ENCODE measurements at regions not wholly inside any gene's neighbourhood (a gene's known extent, or its start where the extent isn't known, plus 50 kb on each side); places are given as distances from the start of the nearest gene placed in this dataset.

DNA sequence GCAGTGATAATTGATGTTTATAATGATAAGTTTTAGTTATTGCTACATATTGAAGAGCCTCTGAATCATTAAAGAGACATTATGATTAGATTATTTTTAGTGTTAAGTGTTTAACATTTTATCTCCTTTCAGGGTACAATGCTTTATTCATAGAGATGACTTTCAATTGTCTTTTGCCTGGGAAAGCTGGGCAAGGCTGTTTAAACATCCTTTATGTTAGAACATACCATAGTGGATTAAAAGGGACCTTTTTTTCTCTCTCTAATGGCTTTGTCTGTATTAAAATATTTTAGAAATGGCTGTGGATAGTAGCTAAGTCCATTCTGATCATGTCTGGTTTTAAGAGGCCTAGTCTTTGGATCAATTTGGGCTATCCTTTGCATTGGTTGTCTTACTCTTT, 427.5 kb upstream of the MIS18BP1 start:
- DNase-seq = no peak
- Histone ChIP-seq H3K9me3 (no peaks in the 10 kb centered on the region), H4K20me1 (ENCODE audit: insufficient read depth) (no peaks in the 10 kb centered on the region), H2AFZ (ENCODE audit: low read depth) (0 out of 2 replicates have a peak overlapping the region, but pooled peaks have one; percentile 29), H3K27ac (ENCODE audit: low read depth in 2 of 2, low read length in 1 of 2) (peak overlapping the region in 1 of 2 experiments; percentile 38; a peak in 2 of 4 replicates), H3K9ac (no peak overlapping the region), H3K9me2 (no peaks in the 10 kb centered on the region), H3F3A (replicated peaks; ENCODE audit: insufficient read depth) (peaks cover 4% of the 10 kb centered on the region), H3K36me3 (replicated peaks in 1 of 2; ENCODE audit: control insufficient read depth in 1 of 2, insufficient read depth in 2 of 2, low read length in 1 of 2) (no peaks in the 10 kb centered on the region), H3K4me1 (ENCODE audit: control insufficient read depth in 1 of 2, insufficient read depth in 2 of 2, low read depth in 1 of 2, low read length in 1 of 2) (no peaks in the 10 kb centered on the region), H3K4me2 (no peak overlapping the region), H3K4me3 (ENCODE audit: low read depth in 2 of 2, low read length in 1 of 2) (no peak overlapping the region), H3K27me3 (ENCODE audit: insufficient read depth) (no peaks in the 10 kb centered on the region), H3K79me2 (ENCODE audit: insufficient read depth) (no peaks in the 10 kb centered on the region)
- TF ChIP-seq, protein P1, sequence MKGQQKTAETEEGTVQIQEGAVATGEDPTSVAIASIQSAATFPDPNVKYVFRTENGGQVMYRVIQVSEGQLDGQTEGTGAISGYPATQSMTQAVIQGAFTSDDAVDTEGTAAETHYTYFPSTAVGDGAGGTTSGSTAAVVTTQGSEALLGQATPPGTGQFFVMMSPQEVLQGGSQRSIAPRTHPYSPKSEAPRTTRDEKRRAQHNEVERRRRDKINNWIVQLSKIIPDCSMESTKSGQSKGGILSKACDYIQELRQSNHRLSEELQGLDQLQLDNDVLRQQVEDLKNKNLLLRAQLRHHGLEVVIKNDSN (IDR thresholded peaks at IDR 0.05; ENCODE audit: borderline replicate concordance, low read depth) = no peak
- TF ChIP-seq, protein P2, sequence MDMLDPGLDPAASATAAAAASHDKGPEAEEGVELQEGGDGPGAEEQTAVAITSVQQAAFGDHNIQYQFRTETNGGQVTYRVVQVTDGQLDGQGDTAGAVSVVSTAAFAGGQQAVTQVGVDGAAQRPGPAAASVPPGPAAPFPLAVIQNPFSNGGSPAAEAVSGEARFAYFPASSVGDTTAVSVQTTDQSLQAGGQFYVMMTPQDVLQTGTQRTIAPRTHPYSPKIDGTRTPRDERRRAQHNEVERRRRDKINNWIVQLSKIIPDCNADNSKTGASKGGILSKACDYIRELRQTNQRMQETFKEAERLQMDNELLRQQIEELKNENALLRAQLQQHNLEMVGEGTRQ (IDR thresholded peaks at IDR 0.05; ENCODE audit: borderline replicate concordance, low read depth, low read length) = no peak
- TF ChIP-seq MEF2A (IDR thresholded peaks at IDR 0.05; ENCODE audit: borderline replicate concordance, low read depth) = no peak
- no peak for TF ChIP-seq SIN3A (IDR thresholded peaks at IDR 0.05; ENCODE audit: borderline replicate concordance, low read depth, low read length)
- POLR2A ChIA-PET = no interaction called here
- CTCF ChIA-PET = no interaction called here

DNA sequence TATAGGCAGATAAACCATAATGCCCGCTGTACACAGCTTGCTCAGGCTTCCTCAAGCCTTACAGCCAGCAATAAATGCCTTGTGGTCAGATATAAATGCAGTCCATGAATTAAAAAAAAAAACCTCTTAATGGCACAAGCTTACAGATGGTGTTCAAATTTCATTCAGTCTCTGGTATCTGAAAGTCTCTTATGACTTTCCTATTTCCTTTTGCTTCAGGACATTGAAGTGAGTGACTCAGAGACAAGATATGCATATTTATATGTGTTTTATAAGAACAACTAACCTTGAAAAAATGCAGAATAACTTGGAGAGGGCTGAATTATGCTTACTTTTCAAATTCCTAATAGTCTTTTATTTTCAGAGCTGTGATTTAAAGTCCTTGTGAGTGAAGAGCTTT, 426.9 kb upstream of the MIS18BP1 start:
- no peak for DNase-seq
- H3F3A ChIP-seq (replicated peaks; ENCODE audit: insufficient read depth) = peaks cover 4% of the 10 kb centered on the region
- H3K9me2 ChIP-seq = no peaks in the 10 kb centered on the region
- no peaks in the 10 kb centered on the region for H3K4me1 ChIP-seq (ENCODE audit: control insufficient read depth in 1 of 2, insufficient read depth in 2 of 2, low read depth in 1 of 2, low read length in 1 of 2)
- H3K79me2 ChIP-seq (ENCODE audit: insufficient read depth) = no peaks in the 10 kb centered on the region
- ChIA-PET POLR2A (no interaction called here), CTCF (no interaction called here)
- WGBS (ENCODE audit: low lambda C conversion rate) = 11% methylated on average over 1 of the region's 1 CpG
- H3K36me3 ChIP-seq (replicated peaks in 1 of 2; ENCODE audit: control insufficient read depth in 1 of 2, insufficient read depth in 2 of 2, low read length in 1 of 2) = no peaks in the 10 kb centered on the region
- 0 out of 2 replicates have a peak overlapping the region, but pooled peaks have one; percentile 29 for H2AFZ ChIP-seq (ENCODE audit: low read depth)
- peak; percentile 19; the same call in 1 of the 2 replicates for TF ChIP-seq FOSL2 (IDR thresholded peaks at IDR 0.05; ENCODE audit: borderline replicate concordance, low read depth)
- TF ChIP-seq RCOR1 (IDR thresholded peaks at IDR 0.05; ENCODE audit: low read length) = no peak
- TF ChIP-seq, protein P3, sequence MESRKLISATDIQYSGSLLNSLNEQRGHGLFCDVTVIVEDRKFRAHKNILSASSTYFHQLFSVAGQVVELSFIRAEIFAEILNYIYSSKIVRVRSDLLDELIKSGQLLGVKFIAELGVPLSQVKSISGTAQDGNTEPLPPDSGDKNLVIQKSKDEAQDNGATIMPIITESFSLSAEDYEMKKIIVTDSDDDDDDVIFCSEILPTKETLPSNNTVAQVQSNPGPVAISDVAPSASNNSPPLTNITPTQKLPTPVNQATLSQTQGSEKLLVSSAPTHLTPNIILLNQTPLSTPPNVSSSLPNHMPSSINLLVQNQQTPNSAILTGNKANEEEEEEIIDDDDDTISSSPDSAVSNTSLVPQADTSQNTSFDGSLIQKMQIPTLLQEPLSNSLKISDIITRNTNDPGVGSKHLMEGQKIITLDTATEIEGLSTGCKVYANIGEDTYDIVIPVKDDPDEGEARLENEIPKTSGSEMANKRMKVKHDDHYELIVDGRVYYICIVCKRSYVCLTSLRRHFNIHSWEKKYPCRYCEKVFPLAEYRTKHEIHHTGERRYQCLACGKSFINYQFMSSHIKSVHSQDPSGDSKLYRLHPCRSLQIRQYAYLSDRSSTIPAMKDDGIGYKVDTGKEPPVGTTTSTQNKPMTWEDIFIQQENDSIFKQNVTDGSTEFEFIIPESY (IDR thresholded peaks at IDR 0.05; ENCODE audit: borderline replicate concordance, low read depth) = no peak
- TF ChIP-seq FOXM1 (IDR thresholded peaks at IDR 0.05; ENCODE audit: low read depth) = no peak
- TF ChIP-seq NFIC (IDR thresholded peaks at IDR 0.05; ENCODE audit: borderline replicate concordance) = no peak
- TF ChIP-seq RAD21 (IDR thresholded peaks at IDR 0.05; ENCODE audit: low read length) = no peak
- TF ChIP-seq JUND (IDR thresholded peaks at IDR 0.05) = peak; percentile 53; the same call in 1 of the 2 replicates
- TF ChIP-seq, protein P2 (IDR thresholded peaks at IDR 0.05; ENCODE audit: borderline replicate concordance, low read depth, low read length) = no peak
- TF ChIP-seq SIN3A (IDR thresholded peaks at IDR 0.05; ENCODE audit: borderline replicate concordance, low read depth, low read length) = no peak
- no peak for TF ChIP-seq POLR2AphosphoS5 (IDR thresholded peaks at IDR 0.05; ENCODE audit: low read depth, low read length)
- TF ChIP-seq GABPA (IDR thresholded peaks at IDR 0.05; ENCODE audit: low read depth) = no peak
- TF ChIP-seq YY1 (IDR thresholded peaks at IDR 0.05; ENCODE audit: low read depth) = no peak
- no peak for TF ChIP-seq MXI1 (IDR thresholded peaks at IDR 0.05; ENCODE audit: low read depth, low read length)
- TF ChIP-seq MEF2A (IDR thresholded peaks at IDR 0.05; ENCODE audit: borderline replicate concordance, low read depth) = no peak
- TF ChIP-seq, protein P1 (IDR thresholded peaks at IDR 0.05; ENCODE audit: borderline replicate concordance, low read depth) = no peak
- no peaks in the 10 kb centered on the region for H3K27me3 ChIP-seq (ENCODE audit: insufficient read depth)
- no peak overlapping the region for H3K4me3 ChIP-seq (ENCODE audit: low read depth in 2 of 2, low read length in 1 of 2)
- H3K4me2 ChIP-seq = no peak overlapping the region
- no peaks in the 10 kb centered on the region for H3K9me3 ChIP-seq
- no peak overlapping the region for H3K9ac ChIP-seq
- H3K27ac ChIP-seq (ENCODE audit: low read depth in 2 of 2, low read length in 1 of 2) = peak overlapping the region in 1 of 2 experiments; percentile 41; a peak in 2 of 4 replicates
- no peaks in the 10 kb centered on the region for H4K20me1 ChIP-seq (ENCODE audit: insufficient read depth)
